HG03565 (cell line): ENCODE measurements at regions not wholly inside any gene's neighbourhood (a gene's known extent, or its start where the extent isn't known, plus 50 kb on each side); places are given as distances from the start of the nearest gene placed in this dataset.
"Not testable (repeated sequence)": the region's sequence is repeated elsewhere in the genome, so short reads cannot be mapped to it uniquely, and the experiment has no call there.

ENCODE experiments used
- ATAC-seq: cut with Tn5 transposase; IDR thresholded peaks from one replicate; pipeline ENCODE4 v1.9.1; 2021; ENCODE audit warnings: mild to moderate bottlenecking, moderate library complexity; ENCODE audit not compliant: unreplicated experiment

- ATAC-seq: no peak
These were observed 55.2 kb upstream of the SLIT2 start for GRCh38 chr4:20196476-20196875.

- ATAC-seq: no peak
These were observed 56.4 kb upstream of the SLIT2 start for GRCh38 chr4:20195071-20195885.

GRCh38 chr4:20194123-20195013, 57.3 kb upstream of the SLIT2 start:
- no peak for ATAC-seq

- no peak for ATAC-seq
These were observed 58.4 kb upstream of the SLIT2 start for GRCh38 chr4:20193141-20193936.

- no peak for ATAC-seq
These were observed 59.0 kb upstream of the SLIT2 start for GRCh38 chr4:20192736-20193135.

- no peak for ATAC-seq
These were observed 66.6 kb upstream of the SLIT2 start for GRCh38 chr4:20185103-20185502.

- ATAC-seq: not testable (repeated sequence)
These were observed 68.6 kb upstream of the SLIT2 start for GRCh38 chr4:20183131-20183530.

GRCh38 chr4:20181926-20182325, 69.8 kb upstream of the SLIT2 start:
- no peak for ATAC-seq

- ATAC-seq: no peak
These were observed 71.2 kb upstream of the SLIT2 start for GRCh38 chr4:20180509-20180908.

- ATAC-seq: no peak
These were observed 72.7 kb upstream of the SLIT2 start for GRCh38 chr4:20178902-20179576.

- ATAC-seq: no peak
These were observed 74.8 kb upstream of the SLIT2 start for GRCh38 chr4:20176881-20177280.

- no peak for ATAC-seq
These were observed 79.5 kb upstream of the SLIT2 start for GRCh38 chr4:20172070-20172760.

GRCh38 chr4:20166544-20166943, 85.2 kb upstream of the SLIT2 start:
- ATAC-seq: no peak

- ATAC-seq: no peak
These were observed 92.2 kb upstream of the SLIT2 start for GRCh38 chr4:20159516-20159915.

GRCh38 chr4:20158195-20158594, 93.5 kb upstream of the SLIT2 start:
- ATAC-seq: no peak

- ATAC-seq: no peak
These were observed 100.3 kb upstream of the SLIT2 start for GRCh38 chr4:20151436-20151835.

- ATAC-seq: not testable (repeated sequence)
These were observed 102.6 kb upstream of the SLIT2 start for GRCh38 chr4:20149143-20149542.

GRCh38 chr4:20137176-20137575, 114.5 kb upstream of the SLIT2 start:
- ATAC-seq: no peak

- ATAC-seq: no peak
These were observed 124.1 kb upstream of the SLIT2 start for GRCh38 chr4:20127626-20128025.

- ATAC-seq: no peak
These were observed 124.8 kb upstream of the SLIT2 start for GRCh38 chr4:20126906-20127305.
